Mucosa of descending colon (tissue), 3 donors: ENCODE measurements at regions not wholly inside any gene's neighbourhood (a gene's known extent, or its start where the extent isn't known, plus 50 kb on each side); places are given as distances from the start of the nearest gene placed in this dataset.
A peak's percentile ranks its signal among the peaks of the same experiment; 100 is the strongest.

Experiments
- ATAC-seq: fragments of 200-7000 bp; cut with Tn5 transposase; one replicate; pipeline ENCODE4 v1.9.1; 2020; ENCODE audit warnings: mild to moderate bottlenecking, moderate library complexity
- DNase-seq, 3 donors: peaks; one replicate each; pipeline ENCODE4 v3.0.0-alpha.2; 2020
- H3K36me3 ChIP-seq: fragments of 200-600 bp; one replicate; pipeline ENCODE4 v1.8.0; 2021; ENCODE audit warnings: low read depth, mild to moderate bottlenecking
- H3K4me1 ChIP-seq: fragments of 200-600 bp; one replicate; pipeline ENCODE4 v1.8.0; 2021; ENCODE audit warnings: low read depth, mild to moderate bottlenecking
- H3K4me3 ChIP-seq: fragments of 200-600 bp; one replicate; pipeline ENCODE4 v1.8.0; 2021; ENCODE audit warnings: mild to moderate bottlenecking
- H3K9me3 ChIP-seq: fragments of 200-600 bp; one replicate; pipeline ENCODE4 v1.8.0; 2021; ENCODE audit warnings: mild to moderate bottlenecking
- CTCF ChIP-seq: fragments of 200-600 bp; IDR thresholded peaks from one replicate; pipeline ENCODE4 v1.8.0; 2022; ENCODE audit warnings: antibody characterized with exemption, mild to moderate bottlenecking
- intact Hi-C, 2 donors: fragments of 100-400 bp; cut with DNase I in 1 of 2; cut with micrococcal nuclease in 1 of 2; formaldehyde crosslinking; loops; one replicate each; pipeline versions ENCODE4 v1.11.0 to v1.11.1; 2022; cut with DNase I, micrococcal nuclease
- donor health status: DM: no; HTN: no; CAD: no; lungs with moderate emphysema.
- donor health status: DM: no; HTN: no; CAD: no.
- donor health status: DM: no; HTN: yes; CAD: no.

DNA sequence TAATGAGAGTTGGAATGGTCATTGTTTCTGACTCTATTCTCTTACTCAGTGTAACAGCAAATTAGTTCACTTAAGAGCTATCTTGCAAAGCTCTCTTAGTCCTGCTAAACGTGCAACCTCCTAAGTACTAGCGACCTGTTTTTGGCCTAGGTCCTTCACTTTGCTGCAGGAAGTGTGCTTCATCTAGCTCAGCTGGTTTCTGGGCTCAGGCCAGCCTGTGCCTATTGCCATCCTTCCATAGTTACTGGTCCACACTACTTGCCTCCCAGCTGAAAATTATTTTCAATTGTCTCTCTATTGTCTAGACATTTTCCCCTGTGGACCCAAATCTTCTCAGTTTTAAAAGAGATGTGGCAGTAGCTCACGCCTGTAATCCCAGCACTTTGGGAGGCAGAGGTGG, 561.3 kb downstream of the FGF9 start:
- intact Hi-C loops = no loop called here
- no peak for DNase-seq
- H3K4me1 ChIP-seq = no peaks in the 10 kb centered on the region
- ATAC-seq = no peak
- H3K36me3 ChIP-seq = no peaks in the 10 kb centered on the region
- no peaks in the 10 kb centered on the region for H3K9me3 ChIP-seq
- H3K4me3 ChIP-seq = no peak overlapping the region
- no peak for TF ChIP-seq CTCF

DNA sequence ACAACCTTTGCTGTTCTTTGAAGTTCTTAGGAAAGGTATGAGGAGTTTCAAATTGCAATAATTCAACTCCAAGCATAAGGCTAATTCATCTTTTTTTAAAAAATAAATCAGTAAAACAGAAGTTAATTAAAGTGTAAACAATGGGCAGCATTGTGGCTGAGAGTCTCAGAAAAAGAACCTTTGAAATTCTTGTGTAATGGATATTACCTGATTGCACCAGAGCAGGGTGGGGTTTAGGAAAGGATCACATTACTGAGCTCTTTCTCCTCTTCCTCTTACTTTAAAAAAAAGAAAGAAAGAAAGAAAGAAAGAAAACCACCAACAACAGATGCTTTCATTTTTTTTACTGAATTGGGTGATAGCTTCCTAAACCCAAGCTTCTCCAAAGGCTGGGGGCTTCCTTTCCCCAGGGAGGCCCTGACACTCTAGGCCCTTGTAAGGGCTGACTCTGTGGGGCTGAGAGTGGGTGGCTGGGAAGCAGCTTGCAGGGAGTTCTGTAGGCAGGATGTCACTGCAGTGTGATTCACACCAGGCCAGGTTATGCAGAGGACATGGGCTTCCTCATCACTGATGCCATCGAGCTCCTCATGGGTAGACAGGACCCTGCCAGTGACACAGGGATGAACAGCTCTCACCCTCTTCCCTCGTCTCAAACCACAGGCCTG, 564.5 kb downstream of the FGF9 start:
- no peaks in the 10 kb centered on the region for H3K9me3 ChIP-seq
- H3K36me3 ChIP-seq = no peaks in the 10 kb centered on the region
- no peak overlapping the region for H3K4me3 ChIP-seq
- no peak for DNase-seq
- ATAC-seq = peak; percentile 55
- TF ChIP-seq CTCF = no peak
- intact Hi-C loops = no loop called here
- no peaks in the 10 kb centered on the region for H3K4me1 ChIP-seq

DNA sequence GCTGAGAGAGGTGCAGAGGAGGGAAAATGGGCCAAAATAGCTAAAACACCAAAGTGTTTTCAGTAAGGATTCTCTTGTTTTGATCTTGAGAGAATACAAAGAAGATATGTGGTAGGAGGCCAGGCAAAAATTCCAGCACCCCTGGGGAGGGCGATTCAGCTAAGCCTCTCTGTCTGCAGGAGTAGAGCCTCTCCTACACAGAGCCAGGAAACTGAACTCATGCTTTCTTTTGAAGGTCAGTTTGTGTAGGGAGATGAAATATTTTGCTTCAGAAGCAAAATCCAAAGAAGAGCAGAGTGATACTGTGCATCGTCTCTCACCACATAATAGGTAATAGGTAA, 565.0 kb downstream of the FGF9 start:
- Histone ChIP-seq H3K4me3 (no peak overlapping the region), H3K4me1 (no peaks in the 10 kb centered on the region), H3K9me3 (no peaks in the 10 kb centered on the region), H3K36me3 (no peaks in the 10 kb centered on the region)
- DNase-seq (no peak), ATAC-seq (no peak)
- intact Hi-C loops = no loop called here
- no peak for TF ChIP-seq CTCF

DNA sequence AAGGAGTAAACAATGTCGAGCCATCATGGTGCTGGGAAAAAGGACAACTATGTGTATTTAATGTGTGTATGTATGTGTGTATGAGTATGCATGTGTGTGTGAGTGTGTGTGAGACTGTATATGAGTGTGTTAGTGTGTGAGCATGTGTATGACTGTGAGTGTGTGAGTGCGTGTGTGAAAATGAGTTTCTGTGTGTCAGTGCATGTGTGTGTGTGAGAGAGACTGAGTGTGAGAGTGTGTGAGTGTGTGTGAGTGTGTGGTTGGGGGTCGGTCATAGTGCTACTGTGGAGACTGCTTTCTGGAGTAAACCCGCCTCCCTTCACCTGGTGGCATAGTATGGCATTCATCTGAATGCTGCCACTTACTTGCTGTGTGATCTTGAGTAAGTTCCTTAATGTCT, 567.4 kb downstream of the FGF9 start:
- no peak for ATAC-seq
- TF ChIP-seq CTCF = no peak

DNA sequence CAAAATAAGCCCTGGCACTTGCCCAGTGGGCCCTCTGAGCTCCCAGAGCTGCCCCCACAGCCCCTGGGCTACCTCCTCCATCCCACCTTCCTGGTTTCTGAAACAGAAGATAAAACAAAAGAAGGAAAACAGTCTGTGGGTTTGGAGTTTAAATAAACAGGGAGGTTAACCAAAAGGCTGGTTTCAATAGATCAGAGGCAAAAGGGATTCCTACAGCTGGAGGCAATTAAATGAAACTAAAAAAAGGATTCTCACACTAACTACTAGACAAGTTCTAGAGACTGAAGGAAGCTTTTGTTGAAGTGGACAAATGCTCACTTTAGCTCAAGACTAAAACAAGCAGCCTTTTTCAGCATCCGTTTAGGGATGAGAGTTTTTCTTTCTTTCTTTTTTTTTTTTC, 569.8 kb downstream of the FGF9 start:
- DNase-seq (no peak), ATAC-seq (no peak)
- intact Hi-C loops = no loop called here
- no peaks in the 10 kb centered on the region for H3K36me3 ChIP-seq
- H3K4me3 ChIP-seq = no peak overlapping the region
- no peak for TF ChIP-seq CTCF
- no peaks in the 10 kb centered on the region for H3K4me1 ChIP-seq
- no peaks in the 10 kb centered on the region for H3K9me3 ChIP-seq

More for the DNA sequence above, 567.4 kb downstream of the FGF9 start:
- Histone ChIP-seq H3K9me3 (no peaks in the 10 kb centered on the region), H3K36me3 (no peaks in the 10 kb centered on the region), H3K4me1 (no peaks in the 10 kb centered on the region), H3K4me3 (no peak overlapping the region)
- no peak for DNase-seq
- intact Hi-C loops = no loop called here
